ENCODE measurements at regions not wholly inside any gene's neighbourhood (a gene's known extent, or its start where the extent isn't known, plus 50 kb on each side); places are given as distances from the start of the nearest gene placed in this dataset.

DNA sequence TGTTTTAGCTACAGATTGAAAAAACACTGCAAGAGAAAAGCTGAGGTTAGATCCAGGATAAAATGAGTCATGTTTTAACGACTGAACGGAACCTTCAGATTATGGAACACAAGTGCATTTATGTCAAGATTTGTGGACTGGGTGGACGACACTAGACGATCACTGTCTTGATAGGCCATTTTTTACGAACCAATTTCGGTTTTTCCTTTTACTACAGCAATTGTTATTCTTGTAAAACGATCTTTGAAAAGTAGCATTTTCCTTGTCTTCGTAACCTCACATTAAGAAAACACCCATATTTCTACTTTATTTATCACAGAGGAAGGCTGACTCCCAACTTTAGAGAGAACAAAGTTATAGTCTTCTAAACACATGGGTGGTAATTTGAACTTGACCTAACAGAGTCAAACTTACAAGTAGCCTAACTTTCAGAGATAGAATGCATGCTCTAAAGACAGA is 294.2 kb upstream of the TCF21 start:
- H3K27ac ChIP-seq = no peak overlapping the region
- TF ChIP-seq CTCF (IDR thresholded peaks at IDR 0.05) = no peak
- no peak for TF ChIP-seq ZFX (IDR thresholded peaks at IDR 0.05; ENCODE audit: borderline replicate concordance)

DNA sequence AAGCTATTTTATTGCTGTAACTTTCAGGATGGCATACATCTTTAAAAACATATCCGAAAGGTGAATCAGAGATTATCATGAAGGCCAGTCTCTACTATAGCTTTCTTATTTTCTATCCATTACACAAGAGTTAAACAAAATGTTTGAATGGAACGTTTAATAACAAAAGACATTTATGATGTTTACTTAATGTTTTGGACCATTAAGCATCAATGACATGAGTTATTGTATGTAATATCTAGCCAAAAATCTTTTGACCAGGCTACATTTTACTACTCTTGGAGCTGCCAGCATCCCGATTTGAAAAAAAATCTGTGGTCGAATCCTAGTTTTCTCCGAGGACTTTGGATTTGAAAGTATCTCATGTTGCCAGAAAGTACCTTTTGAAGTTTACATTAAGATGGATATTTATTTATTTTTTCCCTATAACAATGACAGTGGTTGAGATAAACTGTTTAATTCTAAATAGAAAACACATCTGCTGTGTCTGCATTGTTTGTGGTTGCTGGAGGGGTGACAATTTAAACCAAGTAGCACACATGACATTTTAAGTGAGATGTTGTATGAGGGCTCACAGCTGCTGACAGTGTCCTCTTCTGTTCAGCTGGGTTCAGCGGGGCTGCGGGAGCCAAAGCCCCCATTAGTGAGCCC is 293.7 kb upstream of the TCF21 start:
- H3K27ac ChIP-seq = no peak overlapping the region

DNA sequence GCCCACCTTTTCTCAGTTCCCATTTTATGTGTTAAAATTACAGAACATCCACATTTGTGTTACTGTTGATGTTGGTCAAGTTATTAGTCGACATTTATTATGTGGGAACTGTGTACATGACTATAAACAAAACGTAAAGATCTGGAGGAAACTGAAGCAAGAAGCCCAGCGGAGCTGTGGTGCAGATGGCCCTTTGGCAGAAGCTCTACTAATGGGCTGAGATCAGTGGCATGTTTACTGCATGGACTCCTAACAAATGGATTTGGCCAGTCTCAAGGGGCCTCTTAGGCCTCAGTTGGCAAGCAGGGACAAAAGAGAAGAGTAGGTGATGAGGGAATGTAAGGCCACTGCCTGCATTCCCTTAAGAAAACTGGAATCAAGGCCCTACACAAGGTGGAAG is 282.1 kb upstream of the TCF21 start:
- no peak overlapping the region for H3K27ac ChIP-seq
- TF ChIP-seq ZFX (IDR thresholded peaks at IDR 0.05; ENCODE audit: borderline replicate concordance) = no peak
- no peak for TF ChIP-seq CTCF (IDR thresholded peaks at IDR 0.05)

More for the DNA sequence above, 293.7 kb upstream of the TCF21 start:
- TF ChIP-seq CTCF (IDR thresholded peaks at IDR 0.05) = no peak
- no peak for TF ChIP-seq ZFX (IDR thresholded peaks at IDR 0.05; ENCODE audit: borderline replicate concordance)

- TF ChIP-seq CTCF (IDR thresholded peaks at IDR 0.05) (no peak), ZFX (IDR thresholded peaks at IDR 0.05; ENCODE audit: borderline replicate concordance) (no peak)
- H3K27ac ChIP-seq = no peak overlapping the region
Measured at GRCh38 chr6:133608620-133609019, 280.3 kb upstream of the TCF21 start.

- TF ChIP-seq CTCF (IDR thresholded peaks at IDR 0.05) = no peak
- TF ChIP-seq ZFX (IDR thresholded peaks at IDR 0.05; ENCODE audit: borderline replicate concordance) = no peak
- H3K27ac ChIP-seq = no peak overlapping the region
Measured at GRCh38 chr6:133609415-133610226, 279.3 kb upstream of the TCF21 start.

DNA sequence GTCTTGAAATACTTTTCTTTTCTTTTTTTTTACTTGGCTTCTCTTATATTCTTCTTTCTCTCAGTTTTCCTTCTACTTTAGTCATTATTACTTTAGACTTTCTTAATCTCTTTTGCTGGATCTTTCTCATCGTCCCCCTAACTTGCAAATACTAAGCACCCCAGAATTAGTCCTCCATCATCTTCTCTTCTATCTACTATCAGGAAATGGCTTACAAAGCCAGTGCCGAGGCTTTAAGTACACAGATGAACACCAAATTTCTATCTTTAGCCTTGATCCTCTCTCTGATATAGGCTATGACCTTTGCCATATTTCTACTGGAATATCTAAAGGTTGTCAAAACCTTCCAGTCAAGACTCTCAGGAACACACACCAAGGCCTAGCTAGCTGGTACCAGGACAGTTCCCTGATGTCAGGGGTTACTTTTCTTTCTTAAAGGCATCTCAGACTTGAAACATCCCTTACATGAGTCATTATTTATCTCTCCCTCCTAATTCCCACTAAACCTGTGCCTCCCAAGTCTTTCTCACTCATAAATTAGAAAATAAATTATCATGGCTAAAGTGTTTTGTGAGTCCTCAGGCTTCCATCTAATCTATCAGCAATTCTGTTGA is 278.6 kb upstream of the TCF21 start:
- TF ChIP-seq ZFX (IDR thresholded peaks at IDR 0.05; ENCODE audit: borderline replicate concordance) = no peak
- TF ChIP-seq CTCF (IDR thresholded peaks at IDR 0.05) = no peak
- no peak overlapping the region for H3K27ac ChIP-seq

- H3K27ac ChIP-seq = no peak overlapping the region
- no peak for TF ChIP-seq CTCF (IDR thresholded peaks at IDR 0.05)
- TF ChIP-seq ZFX (IDR thresholded peaks at IDR 0.05; ENCODE audit: borderline replicate concordance) = no peak
Measured at GRCh38 chr6:133610971-133611370, 277.9 kb upstream of the TCF21 start.
